ENCODE measurements at regions not wholly inside any gene's neighbourhood (a gene's known extent, or its start where the extent isn't known, plus 50 kb on each side); places are given as distances from the start of the nearest gene placed in this dataset.

DNA sequence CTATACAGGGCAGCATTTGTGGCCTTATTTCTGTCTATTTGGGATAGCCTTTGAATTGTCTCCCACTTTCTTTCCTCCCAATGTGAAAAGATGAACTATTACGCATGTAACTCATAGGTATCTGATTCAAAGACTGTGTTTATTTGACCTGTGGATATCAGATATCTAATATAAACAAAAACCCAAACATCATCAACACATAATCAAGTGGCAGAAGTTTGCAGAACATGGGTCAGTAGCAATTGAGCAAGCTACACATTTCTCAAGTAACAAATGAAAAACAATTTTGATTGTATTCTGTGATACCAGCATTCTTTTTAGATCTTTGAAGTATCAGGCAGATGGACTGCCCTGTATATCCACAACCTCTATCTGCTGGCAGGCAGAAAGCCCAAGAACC lies 490.5 kb upstream of the ADGRL2 start:
- TF ChIP-seq, protein P1, sequence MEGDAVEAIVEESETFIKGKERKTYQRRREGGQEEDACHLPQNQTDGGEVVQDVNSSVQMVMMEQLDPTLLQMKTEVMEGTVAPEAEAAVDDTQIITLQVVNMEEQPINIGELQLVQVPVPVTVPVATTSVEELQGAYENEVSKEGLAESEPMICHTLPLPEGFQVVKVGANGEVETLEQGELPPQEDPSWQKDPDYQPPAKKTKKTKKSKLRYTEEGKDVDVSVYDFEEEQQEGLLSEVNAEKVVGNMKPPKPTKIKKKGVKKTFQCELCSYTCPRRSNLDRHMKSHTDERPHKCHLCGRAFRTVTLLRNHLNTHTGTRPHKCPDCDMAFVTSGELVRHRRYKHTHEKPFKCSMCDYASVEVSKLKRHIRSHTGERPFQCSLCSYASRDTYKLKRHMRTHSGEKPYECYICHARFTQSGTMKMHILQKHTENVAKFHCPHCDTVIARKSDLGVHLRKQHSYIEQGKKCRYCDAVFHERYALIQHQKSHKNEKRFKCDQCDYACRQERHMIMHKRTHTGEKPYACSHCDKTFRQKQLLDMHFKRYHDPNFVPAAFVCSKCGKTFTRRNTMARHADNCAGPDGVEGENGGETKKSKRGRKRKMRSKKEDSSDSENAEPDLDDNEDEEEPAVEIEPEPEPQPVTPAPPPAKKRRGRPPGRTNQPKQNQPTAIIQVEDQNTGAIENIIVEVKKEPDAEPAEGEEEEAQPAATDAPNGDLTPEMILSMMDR (IDR thresholded peaks at IDR 0.05; ENCODE audit: control extremely low read depth in 1 of 3, insufficient read depth in 1 of 3, low read depth in 1 of 3, low read length in 3 of 3) = no peak
- no peak for TF ChIP-seq ZNF274 (IDR thresholded peaks at IDR 0.05; ENCODE audit: borderline replicate concordance, extremely low read depth, low read length)
- TF ChIP-seq SP4 (IDR thresholded peaks at IDR 0.05; ENCODE audit: low read length) = no peak
- TF ChIP-seq JUND (IDR thresholded peaks at IDR 0.05; ENCODE audit: low read length) = no peak
- no peak for TF ChIP-seq EZH2 (IDR thresholded peaks at IDR 0.05; ENCODE audit: low read depth, low read length, severe bottlenecking)
- no peak for TF ChIP-seq POLR2AphosphoS5 (IDR thresholded peaks at IDR 0.05; ENCODE audit: low read depth, low read length)
- TF ChIP-seq, protein P2, sequence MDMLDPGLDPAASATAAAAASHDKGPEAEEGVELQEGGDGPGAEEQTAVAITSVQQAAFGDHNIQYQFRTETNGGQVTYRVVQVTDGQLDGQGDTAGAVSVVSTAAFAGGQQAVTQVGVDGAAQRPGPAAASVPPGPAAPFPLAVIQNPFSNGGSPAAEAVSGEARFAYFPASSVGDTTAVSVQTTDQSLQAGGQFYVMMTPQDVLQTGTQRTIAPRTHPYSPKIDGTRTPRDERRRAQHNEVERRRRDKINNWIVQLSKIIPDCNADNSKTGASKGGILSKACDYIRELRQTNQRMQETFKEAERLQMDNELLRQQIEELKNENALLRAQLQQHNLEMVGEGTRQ (IDR thresholded peaks at IDR 0.05; ENCODE audit: low read length) = no peak
- TF ChIP-seq, protein P3, sequence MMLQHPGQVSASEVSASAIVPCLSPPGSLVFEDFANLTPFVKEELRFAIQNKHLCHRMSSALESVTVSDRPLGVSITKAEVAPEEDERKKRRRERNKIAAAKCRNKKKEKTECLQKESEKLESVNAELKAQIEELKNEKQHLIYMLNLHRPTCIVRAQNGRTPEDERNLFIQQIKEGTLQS (IDR thresholded peaks at IDR 0.05; ENCODE audit: insufficient read depth, low read depth, low read length) = no peak
- no peak for TF ChIP-seq POLR2A (IDR thresholded peaks at IDR 0.05; ENCODE audit: control extremely low read depth in 1 of 2, low read depth in 2 of 2, low read length in 2 of 2)
- TF ChIP-seq KDM4A (IDR thresholded peaks at IDR 0.05; ENCODE audit: low read depth, low read length, severe bottlenecking) = no peak
- TF ChIP-seq MAFK (IDR thresholded peaks at IDR 0.05; ENCODE audit: low read depth, low read length) = no peak

Measured in H1 (cell line).